VCaP (cell line): ENCODE measurements at regions not wholly inside any gene's neighbourhood (a gene's known extent, or its start where the extent isn't known, plus 50 kb on each side); places are given as distances from the start of the nearest gene placed in this dataset.

Experiments used
- H3K27ac ChIP-seq: fragments of 450-650 bp; 2 replicates; pipeline ENCODE4 v1.5.1; 2017
- TF ChIP-seq, protein P1 (sequence below): fragments of 450-650 bp; conservative IDR thresholded peaks from 2 replicates; pipeline ENCODE4 v1.5.1; 2017; ENCODE audit warnings: mild to moderate bottlenecking, moderate library complexity

DNA sequence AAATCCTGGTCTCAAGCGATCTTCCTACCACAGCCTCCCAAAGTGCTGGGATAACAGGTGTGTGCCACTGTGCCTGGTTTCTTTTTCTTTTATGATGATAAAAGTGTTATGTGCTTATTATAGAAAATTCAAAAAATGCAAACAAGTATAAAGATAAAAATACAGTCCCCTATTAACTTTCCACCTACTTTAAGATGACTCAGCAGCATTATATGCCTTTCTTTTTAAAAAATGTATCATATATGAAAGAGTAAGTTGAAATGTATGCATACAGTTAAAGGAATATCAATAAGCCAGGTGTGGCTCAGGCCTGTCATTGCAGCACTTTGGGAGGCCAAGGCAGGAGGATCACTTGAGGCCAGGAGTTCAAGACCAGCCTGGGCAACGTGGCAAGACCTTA lies 216.9 kb upstream of the GALNT17 start:
- TF ChIP-seq, protein P1, sequence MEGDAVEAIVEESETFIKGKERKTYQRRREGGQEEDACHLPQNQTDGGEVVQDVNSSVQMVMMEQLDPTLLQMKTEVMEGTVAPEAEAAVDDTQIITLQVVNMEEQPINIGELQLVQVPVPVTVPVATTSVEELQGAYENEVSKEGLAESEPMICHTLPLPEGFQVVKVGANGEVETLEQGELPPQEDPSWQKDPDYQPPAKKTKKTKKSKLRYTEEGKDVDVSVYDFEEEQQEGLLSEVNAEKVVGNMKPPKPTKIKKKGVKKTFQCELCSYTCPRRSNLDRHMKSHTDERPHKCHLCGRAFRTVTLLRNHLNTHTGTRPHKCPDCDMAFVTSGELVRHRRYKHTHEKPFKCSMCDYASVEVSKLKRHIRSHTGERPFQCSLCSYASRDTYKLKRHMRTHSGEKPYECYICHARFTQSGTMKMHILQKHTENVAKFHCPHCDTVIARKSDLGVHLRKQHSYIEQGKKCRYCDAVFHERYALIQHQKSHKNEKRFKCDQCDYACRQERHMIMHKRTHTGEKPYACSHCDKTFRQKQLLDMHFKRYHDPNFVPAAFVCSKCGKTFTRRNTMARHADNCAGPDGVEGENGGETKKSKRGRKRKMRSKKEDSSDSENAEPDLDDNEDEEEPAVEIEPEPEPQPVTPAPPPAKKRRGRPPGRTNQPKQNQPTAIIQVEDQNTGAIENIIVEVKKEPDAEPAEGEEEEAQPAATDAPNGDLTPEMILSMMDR = no peak
- no peak overlapping the region for H3K27ac ChIP-seq

DNA sequence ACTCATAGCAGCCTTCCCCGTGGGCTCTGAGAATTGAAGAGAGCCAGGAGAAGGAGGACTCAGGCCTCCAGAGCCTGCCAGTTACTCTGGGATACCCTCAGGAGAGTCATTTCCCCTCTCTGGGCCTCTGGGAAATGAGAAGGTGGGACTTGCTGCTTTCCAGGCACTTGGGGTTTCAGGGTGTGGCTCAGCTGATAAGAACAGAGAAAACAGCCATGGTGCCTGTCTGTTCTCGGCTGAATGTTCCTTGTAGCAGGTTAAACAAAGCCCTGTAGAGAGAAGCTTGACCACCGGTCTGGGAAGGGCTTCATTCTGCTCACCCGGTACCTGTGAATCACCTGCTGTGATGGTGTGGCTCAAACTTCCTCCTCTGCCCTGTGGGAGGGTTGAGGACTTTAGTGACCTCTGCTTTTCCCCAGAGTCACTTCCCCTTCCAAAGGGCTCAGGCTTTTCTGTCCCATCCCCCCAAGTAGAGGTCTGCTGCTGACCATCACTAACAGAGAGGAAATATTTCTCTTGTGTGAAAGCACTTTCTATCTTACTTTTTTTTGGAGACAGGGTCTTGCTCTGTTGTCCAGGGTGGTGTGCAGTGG lies 212.4 kb upstream of the GALNT17 start:
- TF ChIP-seq, protein P1 = no peak
- H3K27ac ChIP-seq = no peak overlapping the region

GRCh38 chr7:70920876-70921275 lies 211.1 kb upstream of the GALNT17 start:
- no peak overlapping the region for H3K27ac ChIP-seq
- TF ChIP-seq, protein P1 = no peak

DNA sequence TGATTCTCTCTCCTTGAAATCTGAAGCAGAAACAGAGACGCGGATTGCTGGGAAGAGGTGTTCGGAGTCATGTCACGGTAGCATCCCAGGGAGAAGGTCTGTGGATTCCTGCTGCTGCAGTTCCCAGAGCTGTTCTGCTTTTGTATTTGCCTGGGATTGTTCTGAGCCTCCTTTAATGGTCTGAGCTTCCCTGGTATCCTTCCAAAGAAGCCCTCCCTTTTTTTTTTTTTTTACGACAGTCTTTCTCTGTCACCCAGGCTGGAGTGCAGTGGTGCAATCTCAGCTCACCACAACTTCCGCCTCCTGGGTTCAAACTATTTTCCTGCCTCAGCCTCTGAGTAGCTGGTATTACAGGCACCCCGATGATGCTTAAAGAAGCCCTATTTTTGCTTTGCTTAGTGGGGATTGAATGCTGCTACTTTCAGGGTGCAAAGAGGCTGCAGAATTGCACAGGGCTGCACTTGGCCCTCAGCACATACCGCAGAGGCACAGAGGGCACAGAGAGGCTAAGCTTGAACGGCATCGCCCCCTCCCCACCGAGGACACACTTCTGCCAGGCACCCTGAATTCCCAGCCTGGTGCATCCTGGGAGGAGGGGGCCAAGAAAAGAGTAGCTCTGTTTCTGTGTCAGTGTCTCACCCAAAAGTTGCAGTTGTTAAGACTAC lies 208.6 kb upstream of the GALNT17 start:
- TF ChIP-seq, protein P1 = no peak
- no peak overlapping the region for H3K27ac ChIP-seq

- H3K27ac ChIP-seq = no peak overlapping the region
- TF ChIP-seq, protein P1 = no peak
These were observed 206.4 kb upstream of the GALNT17 start for GRCh38 chr7:70925411-70926115.

- H3K27ac ChIP-seq = no peak overlapping the region
- TF ChIP-seq, protein P1 = no peak
These were observed 205.3 kb upstream of the GALNT17 start for GRCh38 chr7:70926666-70927065.

- TF ChIP-seq, protein P1 = no peak
- no peak overlapping the region for H3K27ac ChIP-seq
These were observed 196.6 kb upstream of the GALNT17 start for GRCh38 chr7:70935311-70935710.
